ENCODE measurements at regions not wholly inside any gene's neighbourhood (a gene's known extent, or its start where the extent isn't known, plus 50 kb on each side); places are given as distances from the start of the nearest gene placed in this dataset.
"Not testable (repeated sequence)": the region's sequence is repeated elsewhere in the genome, so short reads cannot be mapped to it uniquely, and the experiment has no call there.

GRCh38 chr13:59408738-59409137 lies 755.0 kb downstream of the DIAPH3 start:
- DNase-seq (ENCODE audit: low spot score) = no peak

- DNase-seq (ENCODE audit: low spot score) = no peak
Observed at GRCh38 chr13:59409211-59409610, 754.5 kb downstream of the DIAPH3 start.

GRCh38 chr13:59409634-59410200 lies 754.0 kb downstream of the DIAPH3 start:
- no peak for DNase-seq (ENCODE audit: low spot score)

GRCh38 chr13:59413126-59413525 lies 750.6 kb downstream of the DIAPH3 start:
- DNase-seq (ENCODE audit: low spot score) = no peak

- no peak for DNase-seq (ENCODE audit: low spot score)
Observed at GRCh38 chr13:59414006-59414405, 749.7 kb downstream of the DIAPH3 start.

- no peak for DNase-seq (ENCODE audit: low spot score)
Observed at GRCh38 chr13:59415498-59415897, 748.2 kb downstream of the DIAPH3 start.

- no peak for DNase-seq (ENCODE audit: low spot score)
Observed at GRCh38 chr13:59416561-59416960, 747.2 kb downstream of the DIAPH3 start.

- DNase-seq (ENCODE audit: low spot score) = no peak
Observed at GRCh38 chr13:59422646-59423045, 741.1 kb downstream of the DIAPH3 start.

GRCh38 chr13:59423708-59424340 lies 739.9 kb downstream of the DIAPH3 start:
- no peak for DNase-seq (ENCODE audit: low spot score)

GRCh38 chr13:59424661-59425060 lies 739.1 kb downstream of the DIAPH3 start:
- no peak for DNase-seq (ENCODE audit: low spot score)

- no peak for DNase-seq (ENCODE audit: low spot score)
Observed at GRCh38 chr13:59425211-59425741, 738.5 kb downstream of the DIAPH3 start.

- DNase-seq (ENCODE audit: low spot score) = no peak
Observed at GRCh38 chr13:59435024-59435423, 728.7 kb downstream of the DIAPH3 start.

- DNase-seq (ENCODE audit: low spot score) = no peak
Observed at GRCh38 chr13:59437544-59438301, 726.0 kb downstream of the DIAPH3 start.

- DNase-seq (ENCODE audit: low spot score) = no peak
Observed at GRCh38 chr13:59439776-59440428, 723.8 kb downstream of the DIAPH3 start.

GRCh38 chr13:59441068-59441467 lies 722.7 kb downstream of the DIAPH3 start:
- DNase-seq (ENCODE audit: low spot score) = not testable (repeated sequence)

GRCh38 chr13:59441596-59442280 lies 722.0 kb downstream of the DIAPH3 start:
- no peak for DNase-seq (ENCODE audit: low spot score)

- no peak for DNase-seq (ENCODE audit: low spot score)
Observed at GRCh38 chr13:59442461-59442860, 721.3 kb downstream of the DIAPH3 start.

- DNase-seq (ENCODE audit: low spot score) = no peak
Observed at GRCh38 chr13:59442944-59443486, 720.7 kb downstream of the DIAPH3 start.

GRCh38 chr13:59444210-59444857 lies 719.4 kb downstream of the DIAPH3 start:
- no peak for DNase-seq (ENCODE audit: low spot score)

- DNase-seq (ENCODE audit: low spot score) = no peak
Observed at GRCh38 chr13:59445812-59446211, 717.9 kb downstream of the DIAPH3 start.

- no peak for DNase-seq (ENCODE audit: low spot score)
Observed at GRCh38 chr13:59446391-59446790, 717.3 kb downstream of the DIAPH3 start.

Measured in A172 (cell line).